ENCODE measurements at regions not wholly inside any gene's neighbourhood (a gene's known extent, or its start where the extent isn't known, plus 50 kb on each side); places are given as distances from the start of the nearest gene placed in this dataset.

DNA sequence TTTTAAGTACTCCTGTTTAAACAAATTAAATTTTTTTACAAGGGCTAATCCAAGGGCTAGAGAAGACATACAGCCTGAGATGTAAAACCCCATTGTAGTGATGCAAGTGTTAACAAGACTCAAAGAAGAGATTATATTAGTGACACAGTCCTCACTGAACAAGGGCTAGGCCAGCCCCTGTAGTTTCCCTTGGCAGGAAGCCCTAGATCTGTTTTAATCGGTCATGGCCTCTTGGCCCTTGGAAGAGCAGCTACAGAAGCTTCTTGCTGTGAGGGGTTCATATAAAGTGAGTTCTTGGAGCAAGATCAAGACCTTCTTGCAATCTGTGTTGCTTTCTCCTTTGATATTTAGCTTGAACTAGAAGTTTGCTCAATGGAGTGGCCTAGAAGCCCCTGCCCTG, 1339.4 kb downstream of the XPNPEP1 start:
- CTCF ChIA-PET: interaction anchor here (1.0 kb wide), 1 partner anchor 15 kb away, joined by 3 read pairs; no protein-coding TSS in a partner anchor
- no peak for DNase-seq (ENCODE audit: extremely low spot score)
- POLR2A ChIA-PET: no interaction called here
- TF ChIP-seq, protein P1, sequence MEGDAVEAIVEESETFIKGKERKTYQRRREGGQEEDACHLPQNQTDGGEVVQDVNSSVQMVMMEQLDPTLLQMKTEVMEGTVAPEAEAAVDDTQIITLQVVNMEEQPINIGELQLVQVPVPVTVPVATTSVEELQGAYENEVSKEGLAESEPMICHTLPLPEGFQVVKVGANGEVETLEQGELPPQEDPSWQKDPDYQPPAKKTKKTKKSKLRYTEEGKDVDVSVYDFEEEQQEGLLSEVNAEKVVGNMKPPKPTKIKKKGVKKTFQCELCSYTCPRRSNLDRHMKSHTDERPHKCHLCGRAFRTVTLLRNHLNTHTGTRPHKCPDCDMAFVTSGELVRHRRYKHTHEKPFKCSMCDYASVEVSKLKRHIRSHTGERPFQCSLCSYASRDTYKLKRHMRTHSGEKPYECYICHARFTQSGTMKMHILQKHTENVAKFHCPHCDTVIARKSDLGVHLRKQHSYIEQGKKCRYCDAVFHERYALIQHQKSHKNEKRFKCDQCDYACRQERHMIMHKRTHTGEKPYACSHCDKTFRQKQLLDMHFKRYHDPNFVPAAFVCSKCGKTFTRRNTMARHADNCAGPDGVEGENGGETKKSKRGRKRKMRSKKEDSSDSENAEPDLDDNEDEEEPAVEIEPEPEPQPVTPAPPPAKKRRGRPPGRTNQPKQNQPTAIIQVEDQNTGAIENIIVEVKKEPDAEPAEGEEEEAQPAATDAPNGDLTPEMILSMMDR (IDR thresholded peaks at IDR 0.05; ENCODE audit: control extremely low read depth, extremely low read depth, low read depth, missing control alignments): no peak

DNA sequence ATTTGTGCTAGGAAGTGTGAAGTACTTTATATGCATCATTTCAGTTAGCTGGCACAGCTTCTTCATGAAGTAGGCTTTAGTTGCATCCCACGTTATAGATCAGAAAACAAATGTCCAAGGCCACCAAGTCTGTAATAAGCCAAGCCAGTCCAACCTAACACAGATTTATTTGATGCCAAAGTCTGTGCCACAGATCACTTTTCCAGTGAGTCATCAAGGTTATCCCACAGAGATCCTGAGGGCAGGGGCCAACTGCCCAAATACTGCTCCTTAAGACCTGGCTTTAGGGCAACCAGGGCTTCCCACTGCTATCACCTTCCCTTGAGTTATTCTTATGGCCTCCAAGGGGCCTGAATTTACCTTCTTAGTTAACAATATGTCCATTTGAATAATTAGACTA, 1340.4 kb downstream of the XPNPEP1 start:
- TF ChIP-seq, protein P1 (IDR thresholded peaks at IDR 0.05; ENCODE audit: control extremely low read depth, extremely low read depth, low read depth, missing control alignments): no peak
- POLR2A ChIA-PET: no interaction called here
- CTCF ChIA-PET: interaction anchor here (0.8 to 1.4 kb wide), 2 partner anchors 8 to 39 kb away, joined by 3 to 4 read pairs; no protein-coding TSS in a partner anchor
- DNase-seq (ENCODE audit: extremely low spot score): no peak

DNA sequence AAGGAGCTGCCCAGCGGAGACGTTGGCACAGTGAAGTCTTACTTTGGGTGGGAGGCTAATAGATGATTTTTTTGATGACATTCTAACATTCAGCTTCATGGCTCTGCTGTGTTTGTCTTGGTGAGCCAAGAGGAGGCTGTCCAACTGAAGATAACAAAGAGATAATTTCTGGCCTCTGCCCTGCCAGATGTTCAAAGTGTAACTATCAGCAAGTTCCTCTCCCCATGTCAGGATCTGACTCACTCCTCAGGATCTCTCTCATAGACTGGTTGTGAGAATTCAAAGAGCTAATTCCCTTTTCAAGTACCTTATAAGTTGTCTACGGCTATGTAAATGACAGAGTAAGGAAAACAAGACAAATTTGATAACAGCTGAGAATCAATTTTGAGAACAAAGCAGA, 1340.9 kb downstream of the XPNPEP1 start:
- ChIA-PET POLR2A (no interaction called here), CTCF (interaction anchor here (0.8 to 1.4 kb wide), 2 partner anchors 9 to 39 kb away, joined by 3 to 4 read pairs; no protein-coding TSS in a partner anchor)
- TF ChIP-seq, protein P1 (IDR thresholded peaks at IDR 0.05; ENCODE audit: control extremely low read depth, extremely low read depth, low read depth, missing control alignments): no peak
- no peak for DNase-seq (ENCODE audit: extremely low spot score)

GRCh38 chr10:108578258-108578657, 1345.1 kb downstream of the XPNPEP1 start:
- DNase-seq (ENCODE audit: extremely low spot score): no peak

DNA sequence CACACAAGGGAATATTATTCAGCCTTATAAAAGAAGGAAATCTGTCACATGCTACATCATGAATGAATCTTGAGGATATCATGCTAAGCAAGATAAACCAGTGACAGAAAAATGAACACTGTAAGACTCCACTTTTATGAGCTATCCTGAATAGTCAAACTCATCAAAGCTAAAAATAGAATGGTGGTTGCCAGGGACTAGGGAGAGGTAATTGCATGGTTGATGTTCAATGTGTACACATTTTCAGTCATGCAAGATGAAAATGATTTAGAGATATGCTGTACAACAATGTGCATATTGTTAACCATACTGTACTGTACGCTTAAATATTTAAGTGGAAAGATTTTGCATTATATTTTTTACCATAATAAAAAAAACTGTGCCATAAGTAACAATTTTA, 1349.1 kb downstream of the XPNPEP1 start:
- TF ChIP-seq, protein P1 (IDR thresholded peaks at IDR 0.05; ENCODE audit: control extremely low read depth, extremely low read depth, low read depth, missing control alignments): no peak
- CTCF ChIA-PET: no interaction called here
- POLR2A ChIA-PET: no interaction called here
- DNase-seq (ENCODE audit: extremely low spot score): no peak

More at GRCh38 chr10:108578258-108578657, 1345.1 kb downstream of the XPNPEP1 start:
- ChIA-PET POLR2A (no interaction called here), CTCF (no interaction called here)
- TF ChIP-seq, protein P1 (IDR thresholded peaks at IDR 0.05; ENCODE audit: control extremely low read depth, extremely low read depth, low read depth, missing control alignments): no peak

- DNase-seq (ENCODE audit: extremely low spot score): no peak
- POLR2A ChIA-PET: no interaction called here
- TF ChIP-seq, protein P1 (IDR thresholded peaks at IDR 0.05; ENCODE audit: control extremely low read depth, extremely low read depth, low read depth, missing control alignments): no peak
- CTCF ChIA-PET: no interaction called here
These were observed 1354.5 kb downstream of the XPNPEP1 start for GRCh38 chr10:108568824-108569223.

All from GM10248 (cell line).